GM19328 (cell line): ENCODE measurements at regions not wholly inside any gene's neighbourhood (a gene's known extent, or its start where the extent isn't known, plus 50 kb on each side); places are given as distances from the start of the nearest gene placed in this dataset.

ENCODE experiments used
- ATAC-seq: cut with Tn5 transposase; IDR thresholded peaks from one replicate; pipeline ENCODE4 v1.9.1; 2021; ENCODE audit warnings: mild to moderate bottlenecking, moderate library complexity; ENCODE audit not compliant: unreplicated experiment

DNA sequence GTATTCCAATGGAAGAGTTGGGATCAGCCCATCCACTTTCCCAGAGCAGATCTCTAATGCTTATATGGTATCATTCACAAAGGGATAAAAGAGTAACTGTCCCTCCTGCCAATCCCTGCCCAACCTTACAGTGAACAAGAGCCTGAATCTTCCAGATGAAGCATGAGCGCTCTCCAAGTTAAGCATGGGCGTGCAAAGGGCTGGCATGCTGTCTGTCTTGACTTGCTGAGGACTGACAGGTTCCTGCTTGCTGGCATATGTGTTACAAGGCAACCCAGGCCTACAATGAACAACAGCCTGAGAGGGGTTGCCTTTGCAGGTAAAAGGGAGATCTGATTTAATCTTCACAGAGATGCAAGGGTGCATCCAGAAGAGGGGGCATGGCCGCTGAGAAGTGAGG, 155.6 kb upstream of the SOD1 start:
- ATAC-seq, result no peak

GRCh38 chr21:31503467-31503866, 156.0 kb upstream of the SOD1 start:
- ATAC-seq, result no peak

GRCh38 chr21:31502537-31503143, 156.9 kb upstream of the SOD1 start:
- no peak for ATAC-seq

DNA sequence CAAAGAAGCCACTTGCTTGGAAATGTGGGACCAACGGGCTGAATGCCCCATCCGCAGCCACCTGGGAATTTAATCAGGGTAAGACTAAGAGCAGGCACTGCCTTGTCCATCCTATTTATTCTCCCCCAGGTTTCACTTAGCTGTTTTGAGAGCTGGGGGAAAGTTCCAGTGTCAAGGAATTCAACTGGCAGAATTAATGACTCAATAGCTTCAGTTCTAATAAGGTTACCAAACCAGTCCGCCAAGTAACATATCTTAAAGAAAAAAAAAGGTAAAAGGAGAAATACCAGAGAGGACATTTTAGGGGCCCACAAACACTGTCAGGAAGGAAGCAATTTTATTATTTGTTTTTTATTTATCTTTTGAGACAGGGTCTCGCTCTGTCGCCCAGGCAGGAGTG, 157.6 kb upstream of the SOD1 start:
- no peak for ATAC-seq

DNA sequence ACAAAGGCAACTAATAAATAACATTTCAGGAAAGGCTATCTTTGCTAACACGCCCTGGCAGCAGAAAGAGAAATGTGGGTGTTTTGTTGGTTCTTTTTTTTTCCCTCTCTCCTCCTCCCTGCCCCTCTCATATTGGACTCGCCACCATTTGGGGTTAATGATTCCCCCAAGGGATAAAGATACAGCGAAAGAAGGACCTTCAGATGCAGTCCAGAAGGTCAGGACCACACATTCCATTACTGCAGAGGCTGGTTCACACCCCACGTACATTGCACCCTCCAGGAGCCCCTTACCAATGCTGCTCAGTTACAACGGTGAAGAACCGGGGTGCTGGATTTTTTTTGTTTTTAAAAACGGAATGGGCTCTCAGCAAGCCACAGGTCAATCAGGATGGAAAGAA, 156.9 kb upstream of the TIAM1 start:
- no peak for ATAC-seq

DNA sequence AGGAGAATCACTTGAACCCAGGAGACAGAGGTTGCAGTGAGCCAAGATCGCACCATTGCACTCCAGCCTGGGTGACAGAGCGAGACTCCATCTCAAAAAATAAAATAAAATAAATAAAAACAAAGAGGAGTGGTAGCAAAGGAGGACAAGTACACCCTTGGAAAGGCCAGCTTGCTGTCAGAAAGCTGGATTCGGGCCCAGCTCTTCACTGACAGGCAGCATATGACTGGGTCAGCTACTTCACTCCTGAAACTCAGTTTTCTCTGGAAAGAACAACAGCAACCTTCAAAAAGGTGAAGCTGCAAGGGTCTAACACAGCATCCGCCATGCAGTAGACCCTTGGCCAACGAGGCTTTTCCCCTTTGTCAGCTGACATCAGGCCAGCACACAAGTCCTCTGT, 156.0 kb upstream of the TIAM1 start:
- ATAC-seq, result no peak

DNA sequence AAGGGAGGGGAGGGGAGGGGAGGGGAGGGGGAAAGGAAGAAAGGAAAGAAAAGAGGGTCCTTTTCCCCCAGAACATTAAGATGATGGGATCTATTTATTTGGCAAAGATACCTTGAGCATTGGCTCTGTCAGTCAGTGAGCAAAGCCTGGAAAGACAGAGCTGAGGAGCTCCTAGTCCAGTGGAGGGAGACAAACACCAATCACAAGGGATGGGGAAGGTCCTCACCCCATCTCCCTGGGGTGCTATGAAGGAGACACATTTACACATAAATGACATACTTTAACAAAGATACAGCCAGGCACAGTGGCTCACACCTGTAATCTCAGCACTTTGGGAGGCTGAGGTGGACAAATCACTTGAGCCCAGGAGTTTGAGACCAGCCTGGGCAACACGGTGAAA, 154.9 kb upstream of the TIAM1 start:
- ATAC-seq, result no peak

GRCh38 chr21:31497914-31498313, 153.9 kb upstream of the TIAM1 start:
- no peak for ATAC-seq

DNA sequence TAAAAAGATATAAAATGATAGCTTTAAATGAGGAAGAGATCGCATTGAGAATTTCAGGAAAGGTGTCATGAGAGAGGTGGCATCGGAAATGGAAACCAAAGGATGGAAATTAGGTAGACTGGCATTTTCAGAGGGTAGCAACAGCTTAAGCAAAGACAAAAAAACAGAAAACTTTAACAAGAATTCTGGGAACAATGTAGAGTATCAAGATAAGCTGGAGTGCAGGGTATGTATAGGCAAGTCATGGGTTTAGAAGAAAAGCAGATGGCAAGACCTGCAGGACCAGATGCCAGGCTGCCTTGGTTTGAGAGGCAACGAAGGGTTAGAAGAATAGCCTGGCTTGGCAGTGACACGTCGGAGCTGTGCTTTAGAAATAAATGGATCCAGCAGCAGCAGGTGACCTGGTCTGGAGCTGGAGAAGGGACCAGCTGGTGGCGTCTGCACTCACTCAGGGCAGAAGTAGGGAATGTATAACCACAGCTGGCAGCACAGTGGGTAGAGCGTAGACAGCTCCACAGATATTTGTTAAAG, 149.4 kb upstream of the TIAM1 start:
- no peak for ATAC-seq

GRCh38 chr21:31491617-31492016, 147.6 kb upstream of the TIAM1 start:
- ATAC-seq, result no peak

DNA sequence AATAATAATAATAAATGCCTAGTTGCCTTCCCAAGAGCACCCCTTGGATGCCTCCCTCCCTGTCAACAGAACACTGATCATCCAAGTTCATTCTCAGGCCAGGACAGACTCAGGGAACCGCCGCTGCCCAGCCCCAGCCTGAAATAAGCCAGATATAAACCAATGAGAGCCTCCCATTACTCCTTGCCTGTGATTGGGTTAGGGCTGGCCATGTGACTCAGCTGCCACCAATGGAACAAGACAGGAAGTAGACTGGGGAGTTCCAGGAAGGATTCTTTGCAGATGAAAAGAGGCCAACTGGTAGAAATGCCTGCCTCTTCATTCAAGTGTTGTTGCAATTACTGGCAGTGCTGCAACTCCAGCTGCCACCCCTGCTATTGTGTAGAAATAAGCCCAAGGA, 146.4 kb upstream of the TIAM1 start:
- no peak for ATAC-seq

- ATAC-seq, result no peak
These were observed 145.7 kb upstream of the TIAM1 start for GRCh38 chr21:31489726-31490125.

GRCh38 chr21:31489014-31489413, 145.0 kb upstream of the TIAM1 start:
- ATAC-seq, result no peak

GRCh38 chr21:31484219-31484618, 140.2 kb upstream of the TIAM1 start:
- no peak for ATAC-seq

- ATAC-seq, result no peak
These were observed 139.1 kb upstream of the TIAM1 start for GRCh38 chr21:31483146-31483545.

DNA sequence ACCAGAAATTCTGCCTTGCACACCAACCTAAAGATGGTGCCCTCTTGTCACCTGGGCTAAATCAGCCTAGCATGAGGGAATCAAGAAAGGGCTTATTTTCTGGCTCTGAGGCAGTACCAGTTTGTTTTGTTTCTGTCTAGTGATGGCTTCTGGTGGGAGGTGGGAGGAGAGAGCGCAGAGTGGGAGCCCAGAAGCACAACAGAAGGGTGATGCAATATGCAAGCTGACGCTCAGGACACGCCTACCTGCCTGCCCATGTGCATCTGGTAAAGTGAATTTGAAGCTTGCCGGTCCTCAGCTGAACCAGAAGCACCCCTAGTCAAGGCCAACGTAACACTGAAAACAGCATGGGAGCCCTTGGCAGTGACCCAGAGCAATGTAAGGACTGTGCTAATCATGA, 138.4 kb upstream of the TIAM1 start:
- no peak for ATAC-seq

GRCh38 chr21:31480228-31480627, 136.2 kb upstream of the TIAM1 start:
- ATAC-seq, result no peak

- ATAC-seq, result no peak
These were observed 135.7 kb upstream of the TIAM1 start for GRCh38 chr21:31479714-31480113.

GRCh38 chr21:31479222-31479621, 135.2 kb upstream of the TIAM1 start:
- ATAC-seq, result no peak

- no peak for ATAC-seq
These were observed 132.4 kb upstream of the TIAM1 start for GRCh38 chr21:31476263-31477022.

DNA sequence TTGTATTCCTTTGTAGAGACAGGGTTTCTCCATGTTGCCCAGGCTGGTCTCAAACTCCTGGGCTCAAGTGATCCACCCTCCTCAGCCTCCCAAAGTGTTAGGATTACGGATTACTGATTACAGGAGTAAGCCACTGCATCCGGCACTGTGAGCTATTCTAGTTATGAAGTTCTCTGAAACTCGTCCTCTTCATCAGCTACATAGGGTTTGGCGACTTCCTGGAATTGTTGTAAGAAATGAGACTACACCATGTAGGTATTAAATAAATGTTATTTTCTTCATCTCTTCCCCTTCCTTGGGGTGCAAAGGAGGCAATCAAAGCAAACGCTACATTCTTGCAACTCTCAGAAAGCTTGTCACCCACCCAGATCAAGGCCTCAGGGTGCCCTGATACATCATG, 131.2 kb upstream of the TIAM1 start:
- no peak for ATAC-seq

GRCh38 chr21:31473685-31474345, 129.8 kb upstream of the TIAM1 start:
- no peak for ATAC-seq
